ENCODE measurements at regions not wholly inside any gene's neighbourhood (a gene's known extent, or its start where the extent isn't known, plus 50 kb on each side); places are given as distances from the start of the nearest gene placed in this dataset.

DNA sequence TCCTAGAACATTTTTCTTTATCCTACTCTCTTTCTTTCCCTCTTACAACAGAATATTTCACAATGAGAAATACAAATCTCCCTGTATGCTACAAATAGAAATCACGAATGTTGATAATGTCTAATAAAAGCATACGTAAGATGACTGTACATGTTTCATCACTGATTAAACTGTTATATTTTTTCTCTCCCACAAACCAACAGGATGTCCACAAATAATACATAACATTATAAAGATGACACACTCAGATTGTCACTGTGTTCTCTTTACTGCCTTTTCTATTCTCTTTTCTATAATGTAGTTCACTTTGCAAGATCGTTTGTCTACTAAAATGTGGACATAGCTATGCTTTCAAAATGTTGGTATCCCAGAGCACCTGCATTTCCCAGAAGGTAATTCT, 90.7 kb upstream of the PARP8 start:
- no peak for DNase-seq
- H3K56ac ChIP-seq (ENCODE audit: insufficient read length, low read depth, low read length), result no peak overlapping the region
- no peak overlapping the region for H4K5ac ChIP-seq (ENCODE audit: insufficient read length, low read depth, low read length)
- no peaks in the 10 kb centered on the region for H3K27me3 ChIP-seq (ENCODE audit: insufficient read depth, low read length)
- H2BK5ac ChIP-seq (ENCODE audit: insufficient read length, low read length), result no peak overlapping the region
- H2AK5ac ChIP-seq (ENCODE audit: insufficient read length, low read length), result no peak overlapping the region
- no peak overlapping the region for H3T11ph ChIP-seq (ENCODE audit: low read length)
- no peaks in the 10 kb centered on the region for H3K79me2 ChIP-seq (ENCODE audit: insufficient read depth, low read length)
- no peaks in the 10 kb centered on the region for H3K23me2 ChIP-seq (ENCODE audit: insufficient read length, low read depth, low read length, poor library complexity, severe bottlenecking)
- no peaks in the 10 kb centered on the region for H3K36me3 Mint-ChIP-seq (ENCODE audit: insufficient read depth in 1 of 3, low read depth in 3 of 3)
- no peak overlapping the region for H2BK12ac ChIP-seq (ENCODE audit: insufficient read length, low read depth, low read length)
- H3K9me3 ChIP-seq (ENCODE audit: control insufficient read depth, low read depth, low read length), result no peaks in the 10 kb centered on the region
- no peak overlapping the region for H3K27ac Mint-ChIP-seq
- no peak overlapping the region for H2BK15ac ChIP-seq (ENCODE audit: low read depth, low read length)
- H4K91ac ChIP-seq (ENCODE audit: insufficient read length, low read depth, low read length), result no peak overlapping the region
- no peak overlapping the region for H3K9ac ChIP-seq (ENCODE audit: extremely low read depth, insufficient read length, low read length)
- TF ChIP-seq, protein P1, sequence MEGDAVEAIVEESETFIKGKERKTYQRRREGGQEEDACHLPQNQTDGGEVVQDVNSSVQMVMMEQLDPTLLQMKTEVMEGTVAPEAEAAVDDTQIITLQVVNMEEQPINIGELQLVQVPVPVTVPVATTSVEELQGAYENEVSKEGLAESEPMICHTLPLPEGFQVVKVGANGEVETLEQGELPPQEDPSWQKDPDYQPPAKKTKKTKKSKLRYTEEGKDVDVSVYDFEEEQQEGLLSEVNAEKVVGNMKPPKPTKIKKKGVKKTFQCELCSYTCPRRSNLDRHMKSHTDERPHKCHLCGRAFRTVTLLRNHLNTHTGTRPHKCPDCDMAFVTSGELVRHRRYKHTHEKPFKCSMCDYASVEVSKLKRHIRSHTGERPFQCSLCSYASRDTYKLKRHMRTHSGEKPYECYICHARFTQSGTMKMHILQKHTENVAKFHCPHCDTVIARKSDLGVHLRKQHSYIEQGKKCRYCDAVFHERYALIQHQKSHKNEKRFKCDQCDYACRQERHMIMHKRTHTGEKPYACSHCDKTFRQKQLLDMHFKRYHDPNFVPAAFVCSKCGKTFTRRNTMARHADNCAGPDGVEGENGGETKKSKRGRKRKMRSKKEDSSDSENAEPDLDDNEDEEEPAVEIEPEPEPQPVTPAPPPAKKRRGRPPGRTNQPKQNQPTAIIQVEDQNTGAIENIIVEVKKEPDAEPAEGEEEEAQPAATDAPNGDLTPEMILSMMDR (conservative IDR thresholded peaks at IDR 0.05), result no peak
- H3K79me1 ChIP-seq (ENCODE audit: insufficient read depth, low read depth, low read length, poor library complexity, severe bottlenecking), result no peaks in the 10 kb centered on the region
- H3K9me3 Mint-ChIP-seq, result no peaks in the 10 kb centered on the region
- no peak overlapping the region for H2AFZ ChIP-seq (ENCODE audit: low read length)
- no peak overlapping the region for H3K23ac ChIP-seq (ENCODE audit: insufficient read length, low read depth, low read length)
- H3K4me3 Mint-ChIP-seq, result no peak overlapping the region
- H4K20me1 ChIP-seq (ENCODE audit: control insufficient read depth, insufficient read depth, insufficient read length), result no peaks in the 10 kb centered on the region
- H3K27me3 Mint-ChIP-seq (ENCODE audit: low read depth), result no peaks in the 10 kb centered on the region
- H3K4me2 ChIP-seq (ENCODE audit: insufficient read depth, insufficient read length, low read length), result no peak overlapping the region
- no peak overlapping the region for H3K4ac ChIP-seq (ENCODE audit: low read depth, low read length)
- H3K14ac ChIP-seq (ENCODE audit: insufficient read depth, low read length), result no peak overlapping the region
- no peak overlapping the region for H2BK20ac ChIP-seq (ENCODE audit: low read depth, low read length, poor library complexity, severe bottlenecking)
- H3K4me1 ChIP-seq (ENCODE audit: insufficient read depth, low read length), result no peaks in the 10 kb centered on the region
- H4K8ac ChIP-seq (replicated peaks; ENCODE audit: insufficient read length, low read depth, low read length), result no peak overlapping the region
- no peak overlapping the region for H3K18ac ChIP-seq (ENCODE audit: insufficient read length, low read depth, low read length)
- no CpG with 5 or more reads among the region's 3 CpGs for WGBS (ENCODE audit: extremely low coverage, insufficient read length, low lambda C conversion rate)
- no peak overlapping the region for H2BK120ac ChIP-seq (ENCODE audit: low read depth, low read length, poor library complexity, severe bottlenecking)
- H3K4me1 Mint-ChIP-seq, result no peaks in the 10 kb centered on the region
- H3K27ac ChIP-seq (ENCODE audit: insufficient read length, low read depth, low read length), result no peak overlapping the region
